ENCODE measurements at regions not wholly inside any gene's neighbourhood (a gene's known extent, or its start where the extent isn't known, plus 50 kb on each side); places are given as distances from the start of the nearest gene placed in this dataset.

DNA sequence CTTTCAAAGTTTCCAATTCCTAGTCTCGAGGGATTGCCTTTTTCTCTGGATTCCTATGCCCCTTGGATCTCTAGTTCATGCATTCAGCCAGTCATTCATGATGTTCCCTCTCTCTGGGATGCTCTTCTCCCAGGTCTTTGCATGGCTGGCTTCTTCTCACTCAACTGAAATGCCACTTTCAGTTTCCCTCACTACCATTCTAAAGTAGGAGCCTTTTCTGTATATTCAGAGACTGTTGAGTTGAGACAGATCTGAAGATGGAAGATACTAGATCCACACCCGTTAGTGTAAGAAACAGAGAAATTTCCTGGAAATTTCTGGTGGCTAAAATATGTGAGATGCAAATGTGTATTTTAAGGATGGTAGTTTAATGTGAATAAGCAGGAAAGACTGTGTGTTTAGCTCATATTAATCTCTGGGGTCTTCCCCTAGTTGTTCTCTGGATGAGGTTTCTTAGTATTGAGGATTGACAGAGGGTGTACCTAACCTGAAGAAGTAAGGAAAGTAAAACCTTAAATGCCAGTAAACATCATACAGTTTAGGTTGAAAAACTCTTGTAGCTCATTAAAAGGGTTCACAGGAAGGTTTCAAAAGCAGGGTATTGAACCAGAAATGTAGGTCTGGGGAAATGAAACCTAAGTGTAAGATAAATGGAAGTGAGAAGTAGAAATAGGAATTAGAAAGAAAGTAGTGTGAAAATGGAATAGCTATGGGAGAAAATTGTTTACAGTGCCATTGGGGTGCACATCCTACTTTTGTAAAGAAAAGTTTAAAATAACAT is 331.3 kb downstream of the NDFIP2 start:
- TF ChIP-seq POLR2A (IDR thresholded peaks at IDR 0.05) (no peak), POLR2AphosphoS5 (IDR thresholded peaks at IDR 0.05) (no peak)

All from spleen (tissue), 3 donors.